ENCODE measurements at regions not wholly inside any gene's neighbourhood (a gene's known extent, or its start where the extent isn't known, plus 50 kb on each side); places are given as distances from the start of the nearest gene placed in this dataset.

DNA sequence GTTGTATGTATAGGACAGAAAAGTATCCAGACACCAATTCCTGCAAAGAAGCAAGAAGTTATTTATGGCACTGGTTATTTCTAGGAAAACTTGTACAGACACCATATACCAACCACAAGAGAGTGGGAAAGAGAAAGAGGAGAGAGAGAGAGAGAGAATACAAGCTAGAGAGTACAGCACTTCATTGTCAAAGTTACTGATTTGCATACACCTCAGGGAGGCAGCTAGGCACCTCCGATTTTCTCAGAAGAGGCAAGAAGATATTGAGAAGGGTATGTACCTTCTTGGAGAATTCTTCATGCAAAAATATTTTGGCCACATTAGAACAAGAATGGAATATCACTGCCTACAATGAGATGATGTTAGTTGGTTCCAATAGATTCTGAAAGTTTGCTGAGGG is 333.9 kb upstream of the PIK3C3 start:
- DNase-seq (no peak), ATAC-seq (replicated peaks) (no peak)
- H3K4me3 Mint-ChIP-seq = no peak overlapping the region
- no peaks in the 10 kb centered on the region for H3K36me3 Mint-ChIP-seq
- H3K9me3 Mint-ChIP-seq = peaks cover 0 to 3% of the 10 kb centered on the region in 2 donors
- no peak overlapping the region for H3K27ac Mint-ChIP-seq
- no peaks in the 10 kb centered on the region for H3K4me1 Mint-ChIP-seq
- no peaks in the 10 kb centered on the region for H3K27me3 Mint-ChIP-seq

DNA sequence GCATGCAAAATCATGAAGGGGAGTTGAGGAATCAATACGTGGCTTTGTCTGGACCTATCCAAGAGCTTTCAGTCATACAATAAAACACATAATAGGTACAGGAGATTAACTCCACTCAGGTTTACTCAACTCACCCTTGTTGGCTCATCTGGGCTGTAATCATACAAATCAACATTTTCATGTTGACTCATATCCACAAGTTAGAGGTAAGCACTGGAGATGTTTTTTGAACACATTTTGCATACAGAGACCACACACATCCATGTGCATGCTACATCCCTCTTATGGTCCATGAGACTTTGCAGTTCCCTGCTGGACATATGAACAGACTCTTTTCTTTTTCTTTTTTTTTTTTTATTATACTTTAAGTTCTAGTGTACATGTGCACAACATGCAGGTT is 336.9 kb upstream of the PIK3C3 start:
- no peaks in the 10 kb centered on the region for H3K36me3 Mint-ChIP-seq
- ATAC-seq (replicated peaks) (no peak), DNase-seq (no peak)
- H3K27me3 Mint-ChIP-seq = no peaks in the 10 kb centered on the region
- no peak overlapping the region for H3K27ac Mint-ChIP-seq
- H3K4me3 Mint-ChIP-seq = no peak overlapping the region
- peaks cover 0 to 1% of the 10 kb centered on the region in 2 donors for H3K9me3 Mint-ChIP-seq
- no peaks in the 10 kb centered on the region for H3K4me1 Mint-ChIP-seq

DNA sequence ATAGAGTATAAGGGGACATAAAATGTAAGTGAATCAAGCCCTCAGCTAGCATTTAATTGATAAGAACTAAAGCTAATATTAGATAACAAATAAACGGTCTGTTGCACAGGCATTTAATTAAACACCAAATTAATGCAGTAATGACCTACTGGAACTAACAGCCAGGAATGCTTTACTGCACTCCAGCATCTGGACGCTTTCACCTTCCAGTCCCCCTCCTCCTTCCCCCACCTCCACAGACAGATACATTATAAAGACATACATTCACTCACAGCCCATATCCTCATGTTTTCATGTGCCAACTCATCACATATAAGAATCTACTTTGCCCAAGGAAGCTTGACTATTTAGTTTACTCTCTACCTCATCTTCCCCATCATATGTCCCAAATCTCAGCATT is 337.4 kb upstream of the PIK3C3 start:
- ATAC-seq (replicated peaks) (no peak), DNase-seq (no peak)
- no peaks in the 10 kb centered on the region for H3K4me1 Mint-ChIP-seq
- no peaks in the 10 kb centered on the region for H3K36me3 Mint-ChIP-seq
- no peak overlapping the region for H3K4me3 Mint-ChIP-seq
- no peaks in the 10 kb centered on the region for H3K27me3 Mint-ChIP-seq
- no peak overlapping the region for H3K27ac Mint-ChIP-seq
- peaks cover 0 to 1% of the 10 kb centered on the region in 2 donors for H3K9me3 Mint-ChIP-seq

DNA sequence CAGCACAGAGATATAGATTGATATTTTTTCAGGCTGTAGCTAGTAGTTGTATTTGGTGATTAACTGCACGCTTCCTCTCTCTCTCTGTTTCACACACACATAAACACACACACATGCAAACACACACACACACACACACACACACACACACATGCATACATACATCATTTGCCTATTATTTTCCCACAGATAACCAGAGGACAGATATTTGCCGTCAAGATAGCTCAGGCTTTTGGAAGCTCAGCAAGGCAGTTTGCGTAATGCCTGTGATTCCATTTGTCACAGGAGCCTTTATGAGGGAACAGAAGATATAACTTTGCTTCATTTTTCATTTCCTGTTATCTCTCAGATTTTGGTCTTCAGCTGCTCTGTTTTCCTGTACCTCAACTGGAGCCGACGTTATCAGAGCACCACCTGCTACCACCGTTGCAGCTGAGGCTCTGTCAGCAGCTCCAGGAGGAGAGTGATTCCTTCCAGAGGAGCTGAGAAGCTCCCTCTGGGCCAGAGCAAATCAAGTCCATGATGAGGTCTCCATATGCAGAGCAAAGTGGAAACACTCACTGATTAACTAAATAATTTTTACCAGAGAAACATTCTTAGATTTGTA is 341.9 kb upstream of the PIK3C3 start:
- H3K27ac Mint-ChIP-seq = no peak overlapping the region
- no peak for ATAC-seq (replicated peaks)

DNA sequence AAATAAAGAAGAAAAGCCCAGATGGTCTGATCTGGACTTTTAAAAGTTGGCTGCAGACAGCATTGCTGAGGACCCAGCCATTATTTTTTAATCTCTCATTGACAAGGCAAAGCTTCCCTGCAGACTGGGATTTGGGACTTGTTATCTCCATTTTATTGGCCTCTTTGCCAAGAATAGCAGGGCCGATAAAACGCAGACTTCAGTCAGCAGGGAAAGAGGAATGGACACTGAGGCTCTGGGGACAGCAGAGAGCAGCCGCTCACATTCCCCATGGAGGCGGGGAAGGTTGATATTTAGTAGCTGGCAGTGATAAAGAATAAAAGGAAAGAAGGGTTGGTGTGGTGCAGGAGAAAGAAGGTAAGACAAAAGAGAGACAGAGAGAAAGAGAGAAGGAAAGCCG is 350.1 kb upstream of the PIK3C3 start:
- ATAC-seq (replicated peaks) (no peak), DNase-seq (no peak)
- Mint-ChIP-seq H3K27ac (no peak overlapping the region), H3K4me3 (no peak overlapping the region), H3K9me3 (peaks cover 16 to 24% of the 10 kb centered on the region in 2 donors), H3K27me3 (no peaks in the 10 kb centered on the region), H3K36me3 (no peaks in the 10 kb centered on the region), H3K4me1 (no peaks in the 10 kb centered on the region)

More for the DNA sequence above, 341.9 kb upstream of the PIK3C3 start:
- H3K9me3 Mint-ChIP-seq = peaks cover 11% of the 10 kb centered on the region in 2 donors
- H3K36me3 Mint-ChIP-seq = no peaks in the 10 kb centered on the region
- H3K27me3 Mint-ChIP-seq = no peaks in the 10 kb centered on the region
- no peaks in the 10 kb centered on the region for H3K4me1 Mint-ChIP-seq
- no peak for DNase-seq
- H3K4me3 Mint-ChIP-seq = no peak overlapping the region

DNA sequence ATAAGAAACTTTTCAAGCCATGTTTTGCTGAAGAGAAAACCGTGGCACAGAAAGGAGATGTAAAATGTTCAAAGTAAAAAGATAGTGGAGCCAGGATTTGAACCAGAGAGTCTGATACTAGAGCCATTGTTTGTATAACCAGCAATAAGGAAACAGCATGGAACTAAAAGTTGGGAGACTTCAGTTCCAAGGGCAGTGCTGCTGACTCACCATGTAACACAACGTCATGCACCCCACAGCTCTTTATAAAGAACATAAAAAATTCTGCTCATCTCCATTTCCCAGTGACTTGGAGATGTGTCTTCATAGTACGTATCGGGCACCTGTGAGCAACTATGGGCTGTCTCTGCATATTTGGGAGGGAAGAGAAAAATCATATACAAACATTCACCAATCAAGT is 353.0 kb upstream of the PIK3C3 start:
- Mint-ChIP-seq H3K36me3 (no peaks in the 10 kb centered on the region), H3K9me3 (peaks cover 3 to 11% of the 10 kb centered on the region in 2 donors), H3K27me3 (no peaks in the 10 kb centered on the region), H3K27ac (no peak overlapping the region), H3K4me3 (no peak overlapping the region), H3K4me1 (no peaks in the 10 kb centered on the region)
- DNase-seq (no peak), ATAC-seq (replicated peaks) (no peak)

DNA sequence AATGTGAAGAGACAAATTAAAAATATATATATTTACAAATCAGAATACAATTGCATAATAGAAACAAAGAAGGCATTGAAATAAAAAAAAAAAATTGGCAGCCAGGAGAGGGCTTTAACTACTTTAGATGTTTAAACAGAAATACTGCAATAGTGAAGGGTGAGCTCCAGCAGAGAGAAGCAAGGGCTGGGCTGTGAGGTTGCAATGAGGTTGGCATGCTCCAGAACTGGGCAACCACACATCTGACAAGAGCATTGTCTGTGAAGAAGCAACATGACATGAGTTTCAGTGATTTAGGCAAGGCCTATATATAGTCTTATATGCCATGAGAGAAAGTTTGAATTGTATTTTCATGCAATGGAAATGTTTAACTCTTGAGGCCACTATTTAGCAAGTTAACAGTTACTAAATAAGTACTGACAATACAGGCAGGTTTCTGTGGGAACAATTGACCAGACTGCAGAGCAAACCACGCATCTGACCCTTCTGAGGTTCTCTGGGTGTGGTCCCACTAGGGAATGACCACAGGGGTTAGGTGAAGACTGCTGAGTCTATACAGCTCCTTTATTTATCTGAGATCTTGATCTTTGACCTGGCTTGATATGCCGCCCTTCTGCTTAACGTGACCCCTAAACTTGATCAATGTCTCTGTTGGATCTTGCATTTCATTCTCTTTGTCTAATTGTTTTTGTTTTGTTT is 354.2 kb upstream of the PIK3C3 start:
- Mint-ChIP-seq H3K27ac (no peak overlapping the region), H3K27me3 (no peaks in the 10 kb centered on the region)

DNA sequence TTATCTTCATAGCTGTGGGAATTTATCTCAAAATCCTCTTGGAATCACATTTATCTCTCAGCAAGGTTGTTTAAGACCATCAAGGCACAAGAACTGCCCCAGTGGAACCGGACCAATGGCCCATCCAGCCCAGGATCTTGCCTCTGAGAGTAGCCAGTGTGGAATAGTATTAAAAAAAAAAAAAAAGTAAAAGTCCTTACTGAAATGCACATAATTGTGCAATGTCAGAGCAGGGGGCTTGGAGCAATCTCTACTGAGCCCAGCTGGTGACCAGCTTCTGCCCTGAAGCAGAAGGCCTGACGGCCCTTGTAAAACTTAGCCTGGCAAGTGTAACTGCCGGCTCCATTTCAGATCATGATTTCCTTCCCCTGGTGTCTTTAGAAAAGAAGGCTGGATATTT is 355.6 kb upstream of the PIK3C3 start:
- Mint-ChIP-seq H3K27me3 (no peaks in the 10 kb centered on the region), H3K4me3 (no peak overlapping the region), H3K36me3 (no peaks in the 10 kb centered on the region), H3K4me1 (no peaks in the 10 kb centered on the region), H3K9me3 (peaks cover 1 to 7% of the 10 kb centered on the region in 2 donors), H3K27ac (no peak overlapping the region)
- ATAC-seq (replicated peaks) (no peak), DNase-seq (no peak)

More for the DNA sequence above, 354.2 kb upstream of the PIK3C3 start:
- DNase-seq (no peak), ATAC-seq (replicated peaks) (no peak)
- no peaks in the 10 kb centered on the region for H3K36me3 Mint-ChIP-seq
- H3K4me3 Mint-ChIP-seq = no peak overlapping the region
- H3K4me1 Mint-ChIP-seq = no peaks in the 10 kb centered on the region
- H3K9me3 Mint-ChIP-seq = peaks cover 1 to 8% of the 10 kb centered on the region in 2 donors

DNA sequence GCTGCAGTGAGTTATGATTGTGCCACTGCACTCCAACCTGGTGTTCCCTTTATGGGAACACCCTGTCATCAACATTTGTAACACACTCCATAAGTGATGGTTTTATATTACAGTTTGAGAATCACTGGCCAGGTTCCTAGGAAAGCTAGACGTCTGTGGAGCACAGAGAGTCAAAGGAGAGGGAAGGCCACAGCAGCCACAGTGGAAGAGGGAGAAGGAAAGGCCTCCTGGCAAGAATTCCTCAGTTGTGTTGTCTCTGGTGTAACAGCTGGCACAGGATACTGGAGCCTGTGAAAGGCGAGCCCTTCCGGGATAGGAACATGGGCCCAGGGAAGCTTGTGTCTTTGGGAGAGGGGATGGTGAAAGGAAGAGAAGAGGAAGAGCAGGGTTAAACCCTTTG is 360.5 kb upstream of the PIK3C3 start:
- peaks cover 3% of the 10 kb centered on the region in 2 donors for H3K9me3 Mint-ChIP-seq
- H3K36me3 Mint-ChIP-seq = no peaks in the 10 kb centered on the region

DNA sequence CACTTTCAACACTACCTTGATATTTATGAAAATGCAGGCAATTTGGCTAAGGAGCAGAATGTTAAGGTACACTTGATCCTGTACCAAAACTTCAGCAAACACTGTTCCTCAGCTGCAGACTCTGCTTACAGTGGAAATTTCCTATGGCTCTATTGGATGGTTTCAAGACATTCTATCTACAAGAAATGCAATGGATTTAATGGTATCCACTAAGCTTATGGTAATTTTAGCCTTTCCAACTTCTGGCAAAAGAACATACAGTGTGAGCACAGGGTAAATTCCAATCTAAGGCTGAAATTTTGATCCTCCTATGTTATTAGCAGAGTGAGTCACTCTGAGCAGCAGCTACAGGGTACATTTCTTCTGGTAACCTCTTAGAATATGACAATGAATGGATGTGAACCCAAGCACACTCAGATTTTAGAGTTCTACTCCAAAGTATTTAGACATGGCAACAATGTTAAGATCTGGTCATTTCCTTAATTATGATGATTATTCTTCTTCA is 361.8 kb upstream of the PIK3C3 start:
- ATAC-seq (replicated peaks) = no peak
- no peaks in the 10 kb centered on the region for H3K4me1 Mint-ChIP-seq
- no peak overlapping the region for H3K27ac Mint-ChIP-seq
- DNase-seq = no peak
- H3K36me3 Mint-ChIP-seq = no peaks in the 10 kb centered on the region
- no peaks in the 10 kb centered on the region for H3K27me3 Mint-ChIP-seq
- H3K4me3 Mint-ChIP-seq = no peak overlapping the region
- H3K9me3 Mint-ChIP-seq = peaks cover 3% of the 10 kb centered on the region in 2 donors

More for the DNA sequence above, 360.5 kb upstream of the PIK3C3 start:
- DNase-seq (no peak), ATAC-seq (replicated peaks) (no peak)
- Mint-ChIP-seq H3K4me1 (no peaks in the 10 kb centered on the region), H3K27ac (no peak overlapping the region), H3K4me3 (no peak overlapping the region), H3K27me3 (no peaks in the 10 kb centered on the region)

DNA sequence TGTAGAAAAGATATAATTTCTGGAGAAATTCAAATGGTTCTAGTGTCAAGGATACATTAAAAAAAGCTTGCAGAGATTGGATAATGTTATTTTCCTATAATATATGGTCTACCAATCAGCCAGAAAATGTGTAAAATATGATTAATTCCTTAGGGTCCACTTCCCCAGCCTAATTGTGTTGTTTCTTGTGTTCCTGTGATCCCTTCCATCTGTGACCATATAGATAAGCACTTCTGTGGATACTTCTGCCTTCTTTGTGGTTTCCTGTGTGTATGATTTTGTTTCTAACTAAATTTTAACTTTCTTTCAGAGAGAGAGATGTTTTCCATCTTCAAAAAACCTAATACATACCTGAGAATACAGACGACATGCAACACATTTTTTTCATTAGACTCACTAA is 367.1 kb upstream of the PIK3C3 start:
- Mint-ChIP-seq H3K4me3 (no peak overlapping the region), H3K36me3 (no peaks in the 10 kb centered on the region), H3K4me1 (no peaks in the 10 kb centered on the region), H3K9me3 (peaks cover 3 to 4% of the 10 kb centered on the region in 2 donors), H3K27me3 (no peaks in the 10 kb centered on the region), H3K27ac (no peak overlapping the region)
- no peak for ATAC-seq (replicated peaks)
- no peak for DNase-seq

DNA sequence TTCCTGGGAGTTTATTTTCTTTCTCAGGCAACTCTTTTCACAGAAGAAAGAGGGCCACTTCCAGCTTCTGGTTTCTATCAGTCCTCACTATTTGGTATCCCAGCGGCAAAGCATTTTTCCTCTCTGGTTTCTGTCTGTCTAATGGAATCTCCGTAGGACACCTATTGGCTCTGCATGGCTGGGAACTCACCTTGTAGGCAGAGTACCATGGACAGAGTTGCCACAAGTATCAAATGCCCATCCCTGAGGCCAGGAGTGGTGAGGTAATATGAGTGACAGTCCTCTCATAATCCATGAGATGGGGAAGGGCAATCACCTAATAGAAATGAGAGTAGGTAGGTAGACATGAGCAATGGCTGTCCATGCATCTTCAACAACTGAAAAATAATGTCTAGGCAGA is 369.5 kb upstream of the PIK3C3 start:
- Mint-ChIP-seq H3K4me3 (no peak overlapping the region), H3K36me3 (no peaks in the 10 kb centered on the region), H3K9me3 (peaks cover 3 to 4% of the 10 kb centered on the region in 2 donors), H3K27ac (no peak overlapping the region), H3K27me3 (no peaks in the 10 kb centered on the region), H3K4me1 (no peaks in the 10 kb centered on the region)
- DNase-seq = no peak
- ATAC-seq (replicated peaks) = no peak

DNA sequence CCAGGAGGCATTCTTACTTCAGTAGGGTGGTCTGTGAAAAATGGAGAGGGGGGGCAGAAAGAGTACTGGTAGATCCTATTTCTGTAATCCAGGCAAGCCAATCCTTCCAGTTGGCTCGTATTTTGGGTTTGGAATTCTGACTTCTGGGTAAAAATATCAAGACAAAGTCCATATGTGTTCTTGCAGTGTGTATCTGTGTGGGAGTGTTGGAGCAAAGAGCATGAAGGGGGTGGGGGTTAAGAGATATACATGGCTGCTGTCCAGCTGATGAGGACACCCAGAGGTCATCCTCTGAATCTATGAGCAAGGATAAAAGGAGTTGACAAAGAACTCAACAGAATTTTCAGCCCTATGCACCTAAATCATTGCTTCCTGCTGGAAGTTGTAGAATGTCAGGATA is 375.8 kb upstream of the PIK3C3 start:
- Mint-ChIP-seq H3K27ac (no peak overlapping the region), H3K9me3 (peaks cover 3 to 6% of the 10 kb centered on the region in 2 donors), H3K4me1 (no peaks in the 10 kb centered on the region), H3K27me3 (no peaks in the 10 kb centered on the region), H3K4me3 (no peak overlapping the region), H3K36me3 (no peaks in the 10 kb centered on the region)
- ATAC-seq (replicated peaks) (no peak), DNase-seq (no peak)

DNA sequence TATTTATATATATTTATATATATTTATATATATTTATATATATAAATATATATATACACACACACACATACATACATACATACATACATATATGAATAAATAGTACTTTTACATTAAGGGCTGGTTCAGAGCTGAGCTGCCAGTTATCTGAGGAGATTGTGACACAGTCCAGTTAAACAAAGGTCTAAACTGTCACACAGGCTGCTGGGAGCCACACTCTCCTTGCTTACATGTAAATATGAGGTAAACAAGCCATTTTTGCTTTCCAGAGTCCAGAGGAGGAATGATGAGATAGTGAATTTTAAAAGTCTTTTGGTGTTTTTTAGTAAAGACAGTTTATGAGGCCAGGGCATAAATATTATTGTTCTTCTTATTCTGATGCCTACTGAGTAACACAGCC is 377.5 kb upstream of the PIK3C3 start:
- H3K36me3 Mint-ChIP-seq = no peaks in the 10 kb centered on the region
- no peak overlapping the region for H3K27ac Mint-ChIP-seq
- H3K4me1 Mint-ChIP-seq = no peaks in the 10 kb centered on the region

DNA sequence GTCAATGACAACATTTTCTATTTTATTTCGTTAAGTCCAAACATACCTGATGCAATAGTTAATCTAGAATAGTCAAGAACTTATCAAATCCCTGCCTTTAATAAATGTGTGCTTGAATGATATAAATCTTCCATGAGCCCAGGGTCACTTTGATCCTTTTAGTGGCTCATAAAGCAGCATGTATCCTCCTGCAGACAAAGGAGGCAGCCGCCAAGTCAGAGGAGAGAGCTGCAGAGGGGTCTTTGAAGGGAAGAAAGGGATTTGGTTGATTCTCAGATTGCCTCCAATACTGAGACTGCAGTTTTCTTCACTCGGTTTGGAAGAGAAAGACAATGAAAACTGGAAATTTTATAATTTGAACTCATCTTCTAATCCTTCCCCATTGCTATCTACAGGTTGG is 378.4 kb upstream of the PIK3C3 start:
- Mint-ChIP-seq H3K27ac (no peak overlapping the region), H3K4me3 (no peak overlapping the region), H3K27me3 (no peaks in the 10 kb centered on the region), H3K4me1 (no peaks in the 10 kb centered on the region), H3K9me3 (peaks cover 1 to 3% of the 10 kb centered on the region in 2 donors), H3K36me3 (no peaks in the 10 kb centered on the region)
- ATAC-seq (replicated peaks) (no peak), DNase-seq (no peak)

More for the DNA sequence above, 377.5 kb upstream of the PIK3C3 start:
- no peak overlapping the region for H3K4me3 Mint-ChIP-seq
- ATAC-seq (replicated peaks) (no peak), DNase-seq (no peak)
- H3K9me3 Mint-ChIP-seq = peaks cover 1 to 3% of the 10 kb centered on the region in 2 donors
- H3K27me3 Mint-ChIP-seq = no peaks in the 10 kb centered on the region
